ENCODE measurements at regions not wholly inside any gene's neighbourhood (a gene's known extent, or its start where the extent isn't known, plus 50 kb on each side); places are given as distances from the start of the nearest gene placed in this dataset.
A peak's percentile ranks its signal among the peaks of the same experiment; 100 is the strongest.

DNA sequence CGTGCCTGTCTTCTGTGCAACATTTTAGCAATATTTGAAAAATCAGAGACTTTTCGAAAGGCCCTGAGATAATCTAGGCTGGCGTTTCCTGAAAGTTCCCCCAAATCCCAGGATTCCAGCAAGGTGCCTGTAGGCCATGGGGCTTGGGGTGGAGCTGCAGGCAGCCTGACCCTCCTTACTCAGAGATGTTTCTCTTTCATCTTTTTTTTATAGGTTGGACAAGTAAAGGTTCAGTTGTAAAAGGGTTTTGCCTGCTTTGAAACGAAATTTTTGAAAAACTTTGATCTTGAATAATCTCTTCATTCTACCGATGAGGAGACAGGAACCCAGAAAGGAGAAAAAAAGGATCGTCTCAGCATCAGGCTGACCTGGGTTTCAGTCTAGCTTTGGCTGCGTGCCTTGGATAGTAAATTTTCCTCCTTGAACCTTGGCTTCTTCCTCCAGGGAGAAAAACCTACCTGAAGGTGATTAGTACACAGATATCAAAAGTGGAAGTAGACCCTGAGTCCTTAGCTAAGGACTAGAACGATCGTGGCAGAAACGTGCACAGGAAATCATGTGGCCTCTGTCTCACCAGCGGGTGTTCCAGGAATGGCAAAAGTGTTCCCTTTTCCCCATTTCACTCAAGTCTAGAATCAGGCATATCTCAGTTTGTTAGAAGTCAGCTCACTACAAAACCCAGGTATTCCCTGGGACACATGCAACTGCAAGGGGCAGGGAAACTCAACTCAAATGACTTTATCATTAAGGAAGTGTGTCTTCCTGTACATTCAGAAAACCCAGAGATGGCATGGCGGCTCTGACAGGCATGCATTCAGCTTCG, 128.2 kb upstream of the PTPN1 start:
- H3K4me3 ChIP-seq (replicated peaks in 1 of 3; ENCODE audit: insufficient read depth in 1 of 3, low read depth in 1 of 3, low read length in 3 of 3), result no peak overlapping the region
- peak; percentile 35 for FAIRE-seq
- no peak for TF ChIP-seq POLR2A (IDR thresholded peaks at IDR 0.05; ENCODE audit: low read depth, low read length)
- no peak for TF ChIP-seq JUN (IDR thresholded peaks at IDR 0.05; ENCODE audit: borderline replicate concordance, insufficient read depth, insufficient read length, low read depth)
- TF ChIP-seq FOS (IDR thresholded peaks at IDR 0.05; ENCODE audit: borderline replicate concordance, insufficient read depth, low read length), result no peak
- TF ChIP-seq POLR2AphosphoS5 (IDR thresholded peaks at IDR 0.05; ENCODE audit: insufficient read depth, low read depth, low read length), result no peak
- no peak for TF ChIP-seq MYC (IDR thresholded peaks at IDR 0.05; ENCODE audit: low read depth, low read length)
- no peak for TF ChIP-seq GATA2 (IDR thresholded peaks at IDR 0.05; ENCODE audit: insufficient read depth, insufficient read length, low read depth, low read length)
- no peak for TF ChIP-seq MAX (IDR thresholded peaks at IDR 0.05; ENCODE audit: insufficient read depth, insufficient read length)
- TF ChIP-seq, protein P1, sequence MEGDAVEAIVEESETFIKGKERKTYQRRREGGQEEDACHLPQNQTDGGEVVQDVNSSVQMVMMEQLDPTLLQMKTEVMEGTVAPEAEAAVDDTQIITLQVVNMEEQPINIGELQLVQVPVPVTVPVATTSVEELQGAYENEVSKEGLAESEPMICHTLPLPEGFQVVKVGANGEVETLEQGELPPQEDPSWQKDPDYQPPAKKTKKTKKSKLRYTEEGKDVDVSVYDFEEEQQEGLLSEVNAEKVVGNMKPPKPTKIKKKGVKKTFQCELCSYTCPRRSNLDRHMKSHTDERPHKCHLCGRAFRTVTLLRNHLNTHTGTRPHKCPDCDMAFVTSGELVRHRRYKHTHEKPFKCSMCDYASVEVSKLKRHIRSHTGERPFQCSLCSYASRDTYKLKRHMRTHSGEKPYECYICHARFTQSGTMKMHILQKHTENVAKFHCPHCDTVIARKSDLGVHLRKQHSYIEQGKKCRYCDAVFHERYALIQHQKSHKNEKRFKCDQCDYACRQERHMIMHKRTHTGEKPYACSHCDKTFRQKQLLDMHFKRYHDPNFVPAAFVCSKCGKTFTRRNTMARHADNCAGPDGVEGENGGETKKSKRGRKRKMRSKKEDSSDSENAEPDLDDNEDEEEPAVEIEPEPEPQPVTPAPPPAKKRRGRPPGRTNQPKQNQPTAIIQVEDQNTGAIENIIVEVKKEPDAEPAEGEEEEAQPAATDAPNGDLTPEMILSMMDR (IDR thresholded peaks at IDR 0.05; ENCODE audit: extremely low read depth in 1 of 2, insufficient read depth in 1 of 2, low read depth in 1 of 2, low read length in 2 of 2), result no peak
- TF ChIP-seq EZH2 (IDR thresholded peaks at IDR 0.05; ENCODE audit: borderline replicate concordance, low read depth, low read length, severe bottlenecking), result no peak
- no TSS peak for BruUV-seq (replicated peaks)
- H3K79me2 ChIP-seq (ENCODE audit: control insufficient read depth, insufficient read depth, low read length), result no peaks in the 10 kb centered on the region
- peaks cover 24% of the 10 kb centered on the region for H3K4me1 ChIP-seq (ENCODE audit: control insufficient read depth, extremely low read depth, insufficient read depth, low read length)
- dilution Hi-C loops (cut with MboI; ENCODE audit: extremely low pct_ligation_motif_present, low sequenced_read_pairs) (no loop called here), intact Hi-C loops (cut with micrococcal nuclease) (no loop called here)
- peak; percentile 31 for DNase-seq (ENCODE audit: low read depth, low spot score)
- ChIA-PET POLR2A (no interaction called here), CTCF (interaction anchor here (0.6 kb wide), 1 partner anchor 193 kb away, joined by 3 read pairs; no protein-coding TSS in a partner anchor)
- peak overlapping the region; percentile 73 for H2AFZ ChIP-seq (ENCODE audit: low read depth, low read length)
- no peak overlapping the region for H3K9ac ChIP-seq (replicated peaks; ENCODE audit: extremely low read depth, insufficient read depth, low read length)
- H3K36me3 ChIP-seq (ENCODE audit: control insufficient read depth in 2 of 2, extremely low read depth in 1 of 2, insufficient read depth in 2 of 2, low read length in 2 of 2), result no peaks in the 10 kb centered on the region
- peak overlapping the region; percentile 13 for H3K4me2 ChIP-seq (ENCODE audit: insufficient read depth, low read length)
- H4K20me1 ChIP-seq (replicated peaks; ENCODE audit: control insufficient read depth, extremely low read depth, insufficient read depth, low read length), result no peaks in the 10 kb centered on the region
- H3K27me3 ChIP-seq (ENCODE audit: control insufficient read depth in 2 of 2, insufficient read depth in 2 of 2, low read length in 2 of 2), result no peaks in the 10 kb centered on the region
- H3K27ac ChIP-seq (ENCODE audit: insufficient read depth, low read depth, low read length), result no peak overlapping the region
- no peaks in the 10 kb centered on the region for H3K9me1 ChIP-seq (replicated peaks; ENCODE audit: control insufficient read depth, extremely low read depth, insufficient read depth, low read length)
- no peaks in the 10 kb centered on the region for H3K9me3 ChIP-seq (replicated peaks; ENCODE audit: control insufficient read depth, insufficient read depth, low read length)

Data from endothelial cell of umbilical vein (primary cell).